Loucy (cell line): ENCODE measurements at regions not wholly inside any gene's neighbourhood (a gene's known extent, or its start where the extent isn't known, plus 50 kb on each side); places are given as distances from the start of the nearest gene placed in this dataset.

ENCODE experiments used
- EZH2phosphoT487 ChIP-seq: fragments of 200-600 bp; IDR thresholded peaks from 2 replicates; pipeline ENCODE4 v1.6.1; 2018; ENCODE audit warnings: antibody characterized with exemption, mild to moderate bottlenecking, moderate library complexity, borderline replicate concordance
- TF ChIP-seq, protein P1 (sequence below): fragments of 200-600 bp; sonication (generic); conservative IDR thresholded peaks from 2 replicates; pipeline ENCODE4 v1.5.1; 2014; ENCODE audit warnings: mild to moderate bottlenecking, antibody characterized with exemption, low read length

- TF ChIP-seq EZH2phosphoT487, result no peak
- TF ChIP-seq, protein P1, sequence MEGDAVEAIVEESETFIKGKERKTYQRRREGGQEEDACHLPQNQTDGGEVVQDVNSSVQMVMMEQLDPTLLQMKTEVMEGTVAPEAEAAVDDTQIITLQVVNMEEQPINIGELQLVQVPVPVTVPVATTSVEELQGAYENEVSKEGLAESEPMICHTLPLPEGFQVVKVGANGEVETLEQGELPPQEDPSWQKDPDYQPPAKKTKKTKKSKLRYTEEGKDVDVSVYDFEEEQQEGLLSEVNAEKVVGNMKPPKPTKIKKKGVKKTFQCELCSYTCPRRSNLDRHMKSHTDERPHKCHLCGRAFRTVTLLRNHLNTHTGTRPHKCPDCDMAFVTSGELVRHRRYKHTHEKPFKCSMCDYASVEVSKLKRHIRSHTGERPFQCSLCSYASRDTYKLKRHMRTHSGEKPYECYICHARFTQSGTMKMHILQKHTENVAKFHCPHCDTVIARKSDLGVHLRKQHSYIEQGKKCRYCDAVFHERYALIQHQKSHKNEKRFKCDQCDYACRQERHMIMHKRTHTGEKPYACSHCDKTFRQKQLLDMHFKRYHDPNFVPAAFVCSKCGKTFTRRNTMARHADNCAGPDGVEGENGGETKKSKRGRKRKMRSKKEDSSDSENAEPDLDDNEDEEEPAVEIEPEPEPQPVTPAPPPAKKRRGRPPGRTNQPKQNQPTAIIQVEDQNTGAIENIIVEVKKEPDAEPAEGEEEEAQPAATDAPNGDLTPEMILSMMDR, result no peak
These were observed 310.2 kb upstream of the FIGN start for GRCh38 chr2:164046040-164046439.
